HG02884 (cell line): ENCODE measurements at regions not wholly inside any gene's neighbourhood (a gene's known extent, or its start where the extent isn't known, plus 50 kb on each side); places are given as distances from the start of the nearest gene placed in this dataset.

Source experiments
- ATAC-seq: cut with Tn5 transposase; IDR thresholded peaks from one replicate; pipeline ENCODE4 v1.9.1; 2021; ENCODE audit warnings: mild to moderate bottlenecking, moderate library complexity; ENCODE audit not compliant: unreplicated experiment

DNA sequence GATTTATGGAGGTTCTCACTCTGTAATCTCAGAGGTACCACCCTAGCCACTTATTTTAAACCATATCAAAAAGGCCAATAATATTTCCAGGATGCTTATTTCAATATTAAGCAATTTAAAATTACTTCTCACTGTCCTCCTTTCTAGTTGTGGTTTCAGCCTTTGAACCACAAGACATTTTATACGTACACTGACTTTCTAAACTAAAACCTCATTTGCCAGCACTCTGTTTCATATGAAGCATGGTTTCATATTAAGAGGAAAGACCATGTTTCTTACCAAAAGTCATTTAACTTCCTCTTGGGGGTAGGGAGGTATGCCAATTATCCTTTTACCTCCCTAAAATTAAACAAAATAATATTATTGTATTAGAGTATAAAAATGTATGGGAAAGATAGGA lies 399.8 kb downstream of the CDH7 start:
- ATAC-seq: no peak

DNA sequence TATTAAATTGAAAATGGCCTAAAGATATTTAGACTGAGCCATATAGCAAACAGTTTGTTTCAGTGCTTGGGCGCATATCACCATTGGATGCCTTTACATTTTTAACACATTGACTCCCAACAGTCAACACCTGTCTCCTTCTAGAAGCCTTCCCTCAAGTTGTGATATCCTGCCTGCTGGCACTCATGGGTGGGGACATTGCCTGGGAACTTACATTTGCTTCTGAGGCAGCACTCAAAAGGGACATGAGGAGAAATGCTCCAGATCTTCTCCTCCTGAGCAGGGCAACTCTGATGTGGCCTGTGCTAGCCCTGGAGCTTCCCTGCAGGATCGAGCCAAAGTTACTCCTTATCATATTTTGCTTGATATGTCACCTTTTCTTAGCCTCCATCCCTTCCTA lies 392.2 kb downstream of the CDH7 start:
- ATAC-seq: no peak

GRCh38 chr18:66141716-66142115 lies 390.9 kb downstream of the CDH7 start:
- ATAC-seq: no peak

DNA sequence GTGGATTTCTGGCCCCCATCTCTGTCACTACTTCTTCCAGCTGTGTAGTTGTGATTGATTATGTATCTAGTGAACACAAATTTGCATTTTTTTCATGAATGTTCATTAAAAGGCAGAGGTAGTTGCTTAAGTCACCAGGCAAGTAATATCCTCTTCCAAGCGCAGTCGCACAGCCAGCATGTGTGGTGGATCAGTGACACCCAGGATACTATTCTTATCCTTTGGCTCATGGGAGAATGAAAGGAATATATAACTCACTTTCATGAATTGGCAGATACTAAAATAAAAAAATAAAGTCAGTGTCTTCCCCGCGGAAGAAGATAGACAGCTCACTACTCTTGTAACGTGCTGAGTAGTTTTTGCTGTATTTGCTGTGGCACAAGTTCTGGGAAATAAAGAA lies 387.8 kb downstream of the CDH7 start:
- ATAC-seq: no peak

DNA sequence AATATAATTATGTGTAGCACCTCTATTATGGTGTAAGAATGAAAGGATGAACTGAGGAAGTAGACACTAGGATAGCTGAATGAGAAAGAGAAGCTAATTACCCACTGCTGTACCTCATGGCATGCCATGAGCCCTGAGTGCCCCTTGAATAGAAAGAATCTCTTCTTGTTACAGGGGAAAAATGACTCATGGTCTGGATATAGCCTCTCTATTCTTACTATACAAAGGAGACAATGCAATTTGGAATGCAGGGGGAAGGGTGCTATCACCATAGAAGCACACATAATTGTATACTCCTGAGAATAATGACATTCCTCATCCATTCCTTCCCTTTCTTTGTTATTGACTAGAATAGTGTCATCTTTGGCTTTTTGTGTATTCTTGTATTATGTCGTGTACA lies 385.2 kb downstream of the CDH7 start:
- no peak for ATAC-seq

GRCh38 chr18:66129248-66129647 lies 378.4 kb downstream of the CDH7 start:
- no peak for ATAC-seq

- no peak for ATAC-seq
Observed at GRCh38 chr18:66126266-66126665, 375.5 kb downstream of the CDH7 start.

- ATAC-seq: no peak
Observed at GRCh38 chr18:66124394-66124793, 373.6 kb downstream of the CDH7 start.

DNA sequence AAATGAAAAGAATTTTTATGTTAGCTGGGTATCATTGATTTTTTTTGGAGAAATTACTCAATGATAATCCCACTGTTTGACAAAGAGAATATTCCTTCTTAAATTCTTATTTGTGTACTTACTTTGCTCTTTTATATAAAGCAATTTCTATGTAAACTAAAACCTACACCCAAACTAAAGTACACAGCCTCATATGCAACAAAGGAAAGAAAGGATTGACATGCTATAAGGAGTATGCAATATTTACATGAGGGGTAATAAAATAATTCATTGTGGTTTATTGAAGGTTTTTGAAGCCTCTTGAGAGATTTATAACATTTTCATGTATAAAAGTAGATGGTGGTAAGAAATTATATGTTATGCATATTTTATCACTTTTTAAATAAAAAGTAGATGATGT lies 368.5 kb downstream of the CDH7 start:
- ATAC-seq: no peak

- ATAC-seq: no peak
Observed at GRCh38 chr18:66111018-66111417, 360.2 kb downstream of the CDH7 start.

DNA sequence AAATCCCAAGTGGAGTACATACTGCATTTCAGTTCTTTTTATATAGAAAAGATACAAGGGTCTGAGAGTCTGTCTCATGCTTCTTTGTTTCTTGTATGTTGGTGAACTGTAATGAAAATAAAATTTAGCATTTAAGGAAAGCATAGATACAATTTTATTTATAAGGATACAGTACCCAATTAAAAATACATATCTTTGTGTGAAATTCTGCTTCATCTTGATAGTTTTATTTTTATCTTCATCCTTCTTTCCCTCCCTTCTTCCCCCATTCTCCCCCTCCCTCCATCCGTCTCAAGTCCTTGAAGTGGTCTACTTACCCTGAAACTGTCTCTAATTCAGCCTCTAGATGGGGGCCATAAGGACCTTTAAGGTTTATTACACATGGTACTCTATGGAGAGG lies 359.8 kb downstream of the CDH7 start:
- no peak for ATAC-seq

DNA sequence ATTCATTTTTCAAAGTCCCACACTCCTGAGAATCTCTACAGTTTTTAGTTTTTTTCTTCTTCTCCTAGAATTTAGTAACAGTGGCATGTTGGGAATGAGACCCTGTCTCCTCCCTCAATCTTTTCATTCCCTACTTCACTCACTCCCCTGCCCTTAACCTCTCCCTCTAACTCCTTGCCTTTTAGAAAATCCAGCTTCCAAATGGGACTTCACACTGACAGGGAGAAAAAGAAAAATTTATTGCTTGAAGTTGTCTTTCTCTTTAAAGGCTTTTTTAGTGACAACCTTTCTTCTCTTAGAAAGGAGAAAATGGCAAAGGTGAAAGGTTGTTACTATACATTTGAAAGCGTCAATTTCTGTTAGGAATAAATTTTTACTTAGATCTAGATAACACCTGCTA lies 359.2 kb downstream of the CDH7 start:
- ATAC-seq: no peak

GRCh38 chr18:66107546-66107945 lies 356.7 kb downstream of the CDH7 start:
- ATAC-seq: no peak

DNA sequence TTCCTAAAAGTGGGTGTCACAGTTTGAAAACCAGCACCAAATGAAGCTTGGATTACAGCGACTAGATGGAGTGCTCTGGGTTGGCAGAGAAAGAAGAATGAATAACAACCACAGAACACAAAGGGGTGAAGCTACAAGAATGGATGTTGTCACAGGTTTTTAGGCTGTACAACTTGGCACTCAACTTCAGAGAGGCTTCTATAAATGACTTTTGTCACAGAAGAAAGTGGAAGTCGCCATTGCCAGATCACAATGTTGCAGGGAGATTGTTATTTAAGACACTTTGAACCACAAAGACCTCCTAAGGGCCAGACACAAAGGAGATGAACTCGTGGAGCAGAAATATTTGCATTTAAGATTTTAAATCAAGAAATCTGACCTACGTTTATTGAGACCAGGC lies 354.2 kb downstream of the CDH7 start:
- ATAC-seq: no peak

DNA sequence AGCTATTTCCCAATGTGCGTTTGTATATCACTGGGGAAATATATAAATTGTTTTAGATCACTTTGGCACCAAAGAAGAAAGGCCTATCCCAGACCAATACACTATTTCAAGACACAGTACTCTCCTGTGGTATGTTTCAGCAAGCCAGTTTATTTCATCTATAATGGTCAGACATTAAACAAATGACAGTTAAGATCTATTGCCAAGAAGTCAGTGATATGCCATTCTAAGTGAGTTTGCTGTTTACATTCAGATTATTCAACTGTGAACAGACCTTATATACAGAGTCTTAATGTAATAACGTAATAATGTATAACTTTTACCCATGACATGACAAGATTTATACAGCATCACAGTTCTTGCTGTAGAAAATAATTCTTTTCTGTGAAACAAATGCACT lies 352.7 kb downstream of the CDH7 start:
- ATAC-seq: no peak

DNA sequence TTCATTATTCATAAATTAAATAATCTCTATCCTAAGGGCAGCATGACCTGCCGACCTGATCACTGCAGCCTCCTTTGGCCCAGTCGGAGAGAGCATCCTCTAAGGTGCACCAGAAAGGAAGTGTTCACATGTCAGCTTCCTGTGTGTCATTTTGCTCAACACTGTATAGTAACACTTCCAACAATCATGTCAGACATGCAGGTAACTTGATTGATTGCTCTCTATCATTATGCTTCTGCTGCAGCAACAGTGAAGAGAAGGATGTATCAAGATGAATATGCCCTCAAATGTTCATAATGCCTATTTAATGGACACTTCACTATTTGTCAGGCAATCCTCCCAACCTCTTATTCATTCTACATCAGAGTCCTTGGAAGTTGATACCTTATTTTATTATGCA lies 332.3 kb downstream of the CDH7 start:
- no peak for ATAC-seq

DNA sequence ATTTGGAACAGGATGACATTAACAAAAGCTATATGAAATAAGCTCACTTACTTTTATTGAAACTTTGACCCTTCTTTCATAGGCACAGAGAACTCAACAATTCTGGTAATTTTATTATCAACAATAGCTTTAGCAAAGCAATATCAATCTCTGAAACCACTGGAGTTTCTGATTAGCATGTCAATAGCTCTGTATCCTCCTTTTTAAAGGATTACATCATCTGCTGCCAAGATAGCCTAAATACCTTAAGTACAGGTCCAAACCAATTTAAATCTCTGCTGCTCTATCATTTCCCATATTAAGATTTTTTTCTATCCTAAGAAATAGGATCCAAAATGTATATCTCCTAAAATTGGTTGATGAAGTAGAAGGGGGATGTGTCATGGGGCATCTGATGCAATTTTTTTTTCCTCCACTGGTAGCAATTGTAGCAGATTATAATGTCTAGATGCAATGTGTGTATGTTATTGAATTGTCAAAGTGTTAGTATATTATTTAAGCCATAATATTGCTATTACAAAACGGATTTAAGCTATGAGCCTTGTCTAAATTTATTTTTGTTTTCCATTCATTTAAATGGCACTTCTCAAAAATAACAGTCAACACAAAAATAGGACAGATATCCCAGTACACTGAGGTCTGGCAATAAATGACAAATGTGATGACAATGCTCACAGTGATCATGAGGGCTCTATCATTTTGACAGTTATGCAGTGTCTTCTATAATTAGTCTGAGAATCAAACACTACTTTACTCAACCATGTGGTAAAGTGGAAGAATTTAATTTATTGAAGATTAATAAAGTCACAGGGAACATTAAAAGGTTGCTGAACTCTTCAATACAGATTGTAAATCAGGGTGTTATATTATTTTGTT lies 328.4 kb downstream of the CDH7 start:
- ATAC-seq: no peak

DNA sequence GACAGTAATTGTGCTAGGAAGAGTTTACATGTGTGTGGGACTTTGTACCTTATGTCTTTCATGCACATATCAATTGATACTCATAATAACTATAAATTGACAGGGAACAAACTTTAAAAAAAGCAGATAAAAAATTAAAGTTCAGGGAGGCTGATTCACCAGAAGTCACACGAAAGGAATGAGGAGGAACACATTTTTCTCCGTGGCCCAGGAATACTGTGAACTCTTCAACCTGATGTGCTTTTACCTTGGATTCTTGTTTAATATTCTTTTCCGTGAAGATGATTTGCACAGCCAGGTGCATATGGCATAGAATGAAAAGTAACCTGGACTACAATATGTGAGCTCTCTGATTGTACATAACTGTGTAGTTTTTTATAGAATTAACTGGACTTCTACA lies 326.3 kb downstream of the CDH7 start:
- no peak for ATAC-seq

- no peak for ATAC-seq
Observed at GRCh38 chr18:66066191-66066590, 315.4 kb downstream of the CDH7 start.

DNA sequence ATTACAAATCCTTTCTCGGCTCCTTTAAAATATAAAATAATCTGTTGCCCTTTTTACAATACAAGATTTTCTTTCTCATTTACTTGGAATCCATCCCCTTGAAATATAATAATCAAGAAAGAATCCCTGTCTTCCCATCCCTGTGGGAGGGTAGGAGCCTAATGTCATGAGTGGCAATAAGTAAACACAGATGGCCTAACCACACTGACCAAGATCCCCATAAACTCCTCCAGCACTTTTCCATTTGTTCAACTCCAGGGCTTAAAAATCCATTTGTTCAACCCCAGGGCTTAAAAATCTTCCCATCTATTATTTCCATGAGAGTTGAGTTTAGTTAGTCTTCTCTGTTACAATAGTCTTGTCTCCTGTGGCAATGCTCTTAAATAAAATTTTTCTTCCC lies 297.6 kb downstream of the CDH7 start:
- ATAC-seq: no peak

- ATAC-seq: no peak
Observed at GRCh38 chr18:66046032-66046602, 295.3 kb downstream of the CDH7 start.

GRCh38 chr18:66043009-66043408 lies 292.2 kb downstream of the CDH7 start:
- ATAC-seq: no peak

GRCh38 chr18:66013969-66014368 lies 263.2 kb downstream of the CDH7 start:
- ATAC-seq: no peak
